Thyroid gland (tissue), 4 donors: ENCODE measurements at regions not wholly inside any gene's neighbourhood (a gene's known extent, or its start where the extent isn't known, plus 50 kb on each side); places are given as distances from the start of the nearest gene placed in this dataset.
A peak's percentile ranks its signal among the peaks of the same experiment; 100 is the strongest.

Experiments
- DNase-seq, 2 donors: peaks; one replicate each; pipeline ENCODE4 v3.0.0-alpha.2; 2019
- H3K27ac ChIP-seq, 3 donors: fragments of 200-600 bp; sonication (generic); 1 replicate in 2 of 3; 2 replicates in 1 of 3; pipeline ENCODE4 v1.5.1; 2016 to 2019; ENCODE audit warnings: mild to moderate bottlenecking in 1 of 3, moderate library complexity in 1 of 3
- H3K27me3 ChIP-seq: fragments of 200-600 bp; sonication (generic); one replicate; pipeline ENCODE4 v1.5.1; 2019
- H3K36me3 ChIP-seq, 2 donors: fragments of 200-600 bp; sonication (generic); one replicate each; pipeline ENCODE4 v1.5.1; 2016 to 2019
- H3K4me1 ChIP-seq, 2 donors: fragments of 200-600 bp; sonication (generic); one replicate each; pipeline ENCODE4 v1.5.1; 2017 to 2019
- H3K4me3 ChIP-seq, 3 donors: fragments of 200-600 bp; sonication (generic); replicated peaks in 1 of 3; 1 replicate in 2 of 3; 2 replicates in 1 of 3; pipeline ENCODE4 v1.5.1; 2016; ENCODE audit warnings: mild to moderate bottlenecking in 1 of 3
- H3K9me3 ChIP-seq: fragments of 200-600 bp; sonication (generic); one replicate; pipeline ENCODE4 v1.5.1; 2017
- CTCF ChIP-seq, 6 experiments: fragments of 200-600 bp in 3 of 6; fragments of 450-650 bp in 3 of 6; sonication (generic) in 3 of 6; IDR thresholded peaks; one replicate each; pipeline ENCODE4 v1.5.1; 2016 to 2019; ENCODE audit warnings: antibody characterized with exemption in 6 of 6, mild to moderate bottlenecking in 2 of 6, inconsistent platforms in 1 of 6, moderate library complexity in 1 of 6
- POLR2A ChIP-seq, 2 donors: fragments of 450-650 bp; IDR thresholded peaks; one replicate each; pipeline ENCODE4 v1.6.1; 2017; ENCODE audit warnings: antibody characterized with exemption in 2 of 2, mild to moderate bottlenecking in 2 of 2, moderate library complexity in 1 of 2
- WGBS, 2 donors: methylation state at CpG; one replicate each; pipeline ENCODE4 v1.1.5; 2017; 5-methylcytosine and 5-hydroxymethylcytosine counted together
- intact Hi-C: fragments of 100-400 bp; cut with DNase I; formaldehyde crosslinking; loops from one replicate; pipeline ENCODE4 v1.15.1; 2023

GRCh38 chr7:33770576-33770975, 134.8 kb upstream of the BMPER start:
- H3K4me3 ChIP-seq = no peak overlapping the region
- H3K36me3 ChIP-seq = no peaks in the 10 kb centered on the region
- WGBS, 2 donors = 84 to 89% methylated on average over 4 of the region's 4 CpGs
- H3K27ac ChIP-seq = no peak overlapping the region
- no peaks in the 10 kb centered on the region for H3K9me3 ChIP-seq
- intact Hi-C loops = no loop called here
- H3K4me1 ChIP-seq = no peaks in the 10 kb centered on the region
- TF ChIP-seq CTCF (IDR thresholded peaks at IDR 0.05) (no peak), POLR2A (IDR thresholded peaks at IDR 0.05) (no peak)
- DNase-seq = no peak
- no peaks in the 10 kb centered on the region for H3K27me3 ChIP-seq

DNA sequence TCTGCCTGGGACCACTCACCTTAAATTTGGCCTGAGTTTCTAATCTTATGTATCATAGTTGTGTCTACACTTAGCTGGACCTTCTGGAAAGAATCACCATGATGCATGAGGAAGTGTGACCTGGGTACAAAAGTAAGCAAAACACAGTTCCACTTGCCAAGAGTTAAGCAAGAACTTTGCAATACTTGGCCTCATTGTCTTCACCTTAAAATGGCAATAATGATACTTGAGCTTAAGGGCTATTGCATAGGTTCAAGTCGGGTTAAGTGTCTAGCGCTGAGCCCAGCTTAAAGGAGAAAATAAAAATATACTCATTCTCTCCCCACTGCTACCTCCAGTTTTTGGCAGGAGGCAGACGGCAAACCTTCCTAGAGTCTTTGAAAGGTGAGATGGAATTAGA, 133.9 kb upstream of the BMPER start:
- Histone ChIP-seq H3K27me3 (no peaks in the 10 kb centered on the region), H3K9me3 (no peaks in the 10 kb centered on the region), H3K27ac (no peak overlapping the region), H3K36me3 (no peaks in the 10 kb centered on the region), H3K4me3 (no peak overlapping the region), H3K4me1 (no peaks in the 10 kb centered on the region)
- intact Hi-C loops = no loop called here
- WGBS, 2 donors = 52 to 53% methylated on average over 3 of the region's 3 CpGs
- DNase-seq = no peak
- no peak for TF ChIP-seq POLR2A (IDR thresholded peaks at IDR 0.05)
- no peak for TF ChIP-seq CTCF (IDR thresholded peaks at IDR 0.05)

DNA sequence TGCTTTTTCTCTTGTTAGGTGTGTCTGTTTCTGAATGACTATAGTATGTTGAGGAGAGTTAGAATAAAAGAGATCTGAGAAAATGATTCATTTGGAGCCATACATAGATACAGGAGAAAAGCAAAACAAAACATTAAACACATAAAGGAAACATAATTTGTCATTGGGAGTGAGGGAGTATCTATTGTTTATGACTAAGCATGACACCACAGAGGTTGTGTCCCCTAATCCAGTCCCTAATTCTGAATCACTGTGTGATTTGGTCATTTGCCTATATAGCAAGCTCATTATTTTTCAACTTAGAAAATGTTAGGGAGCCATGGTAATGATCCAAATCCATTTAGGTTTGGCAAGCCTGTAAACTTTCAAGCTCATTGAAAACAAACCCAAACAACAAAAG, 132.3 kb upstream of the BMPER start:
- H3K9me3 ChIP-seq = no peaks in the 10 kb centered on the region
- intact Hi-C loops = no loop called here
- no peaks in the 10 kb centered on the region for H3K4me1 ChIP-seq
- H3K4me3 ChIP-seq = no peak overlapping the region
- no peaks in the 10 kb centered on the region for H3K36me3 ChIP-seq
- TF ChIP-seq CTCF (IDR thresholded peaks at IDR 0.05) = no peak
- no peak overlapping the region for H3K27ac ChIP-seq
- H3K27me3 ChIP-seq = no peaks in the 10 kb centered on the region
- DNase-seq = no peak

GRCh38 chr7:33774762-33775523, 130.4 kb upstream of the BMPER start:
- TF ChIP-seq CTCF (IDR thresholded peaks at IDR 0.05) (no peak), POLR2A (IDR thresholded peaks at IDR 0.05) (no peak)
- Histone ChIP-seq H3K4me3 (no peak overlapping the region), H3K4me1 (no peaks in the 10 kb centered on the region), H3K27me3 (no peaks in the 10 kb centered on the region), H3K36me3 (no peaks in the 10 kb centered on the region), H3K9me3 (no peaks in the 10 kb centered on the region), H3K27ac (no peak overlapping the region)
- 62 to 66% methylated on average over 6 of the region's 6 CpGs for WGBS, 2 donors
- peak; percentile 6 to 21 for DNase-seq
- intact Hi-C loops = no loop called here

DNA sequence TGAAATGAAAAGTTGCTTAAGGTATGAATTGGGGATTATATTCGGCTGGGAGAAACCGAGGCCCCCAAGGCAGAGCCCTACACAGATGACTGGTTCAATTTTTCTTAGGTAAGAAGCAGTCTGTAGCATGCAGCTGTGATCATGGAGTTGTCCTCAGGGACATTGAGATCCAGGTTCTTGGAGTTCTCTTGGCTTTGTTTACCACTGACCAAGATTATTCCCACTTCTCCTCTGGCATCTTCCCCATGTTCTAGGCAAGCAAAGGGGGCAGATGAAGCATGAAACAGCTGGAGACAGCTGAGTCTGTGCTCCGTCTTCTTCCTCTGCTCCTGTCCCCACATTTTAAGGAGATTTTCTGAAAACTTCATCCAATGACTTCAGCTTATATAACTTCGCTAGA, 129.5 kb upstream of the BMPER start:
- DNase-seq = no peak
- Histone ChIP-seq H3K9me3 (no peaks in the 10 kb centered on the region), H3K27ac (no peak overlapping the region), H3K4me1 (no peaks in the 10 kb centered on the region), H3K36me3 (no peaks in the 10 kb centered on the region), H3K27me3 (no peaks in the 10 kb centered on the region), H3K4me3 (no peak overlapping the region)
- TF ChIP-seq CTCF (IDR thresholded peaks at IDR 0.05) (no peak), POLR2A (IDR thresholded peaks at IDR 0.05) (no peak)
- WGBS, 2 donors = 75 to 91% methylated on average over 4 of the region's 4 CpGs
- intact Hi-C loops = no loop called here
